ENCODE measurements at regions not wholly inside any gene's neighbourhood (a gene's known extent, or its start where the extent isn't known, plus 50 kb on each side); places are given as distances from the start of the nearest gene placed in this dataset.
A peak's percentile ranks its signal among the peaks of the same experiment; 100 is the strongest.

- H3K9me2 ChIP-seq (replicated peaks; ENCODE audit: insufficient read depth), result no peaks in the 10 kb centered on the region
- H4K20me1 ChIP-seq (ENCODE audit: insufficient read depth, poor library complexity, severe bottlenecking), result no peaks in the 10 kb centered on the region
- no peak overlapping the region for H3K4me2 ChIP-seq
- no peaks in the 10 kb centered on the region for H3K27me3 ChIP-seq
- H3K4me1 ChIP-seq (ENCODE audit: insufficient read depth), result peaks cover 18% of the 10 kb centered on the region
- peaks cover 8% of the 10 kb centered on the region for H3K9me3 ChIP-seq (ENCODE audit: low read depth)
- no peak overlapping the region for H3K4me3 ChIP-seq
- no peak overlapping the region for H3K27ac ChIP-seq
- no peak overlapping the region for H2AFZ ChIP-seq
- WGBS (ENCODE audit: low lambda C conversion rate, missing lambda C conversion rate), result 95% methylated on average over 4 of the region's 4 CpGs
- TF ChIP-seq CTCF (IDR thresholded peaks at IDR 0.05; ENCODE audit: poor library complexity) (no peak), EZH2 (IDR thresholded peaks at IDR 0.05; ENCODE audit: borderline replicate concordance) (no peak), EZH2phosphoT487 (IDR thresholded peaks at IDR 0.05; ENCODE audit: low read depth, severe bottlenecking, unreplicated experiment) (no peak)
- no peak for DNase-seq (ENCODE audit: low spot score)
- H3K79me2 ChIP-seq, result no peaks in the 10 kb centered on the region
- no peaks in the 10 kb centered on the region for H3K36me3 ChIP-seq (replicated peaks; ENCODE audit: insufficient read depth, low read depth)
These were observed 367.7 kb downstream of the KCNRG start for GRCh38 chr13:50382951-50383350.

GRCh38 chr13:50384724-50385123, 369.5 kb downstream of the KCNRG start:
- peaks cover 18% of the 10 kb centered on the region for H3K4me1 ChIP-seq (ENCODE audit: insufficient read depth)
- H3K4me3 ChIP-seq, result no peak overlapping the region
- H3K9me2 ChIP-seq (replicated peaks; ENCODE audit: insufficient read depth), result no peaks in the 10 kb centered on the region
- H3K4me2 ChIP-seq, result no peak overlapping the region
- H4K20me1 ChIP-seq (ENCODE audit: insufficient read depth, poor library complexity, severe bottlenecking), result no peaks in the 10 kb centered on the region
- H3K27ac ChIP-seq, result no peak overlapping the region
- H3K27me3 ChIP-seq, result no peaks in the 10 kb centered on the region
- DNase-seq (ENCODE audit: low spot score), result no peak
- no peaks in the 10 kb centered on the region for H3K36me3 ChIP-seq (replicated peaks; ENCODE audit: insufficient read depth, low read depth)
- peaks cover 8% of the 10 kb centered on the region for H3K9me3 ChIP-seq (ENCODE audit: low read depth)
- TF ChIP-seq CTCF (IDR thresholded peaks at IDR 0.05; ENCODE audit: poor library complexity), result no peak
- no peak for TF ChIP-seq EZH2phosphoT487 (IDR thresholded peaks at IDR 0.05; ENCODE audit: low read depth, severe bottlenecking, unreplicated experiment)
- TF ChIP-seq EZH2 (IDR thresholded peaks at IDR 0.05; ENCODE audit: borderline replicate concordance), result no peak
- H2AFZ ChIP-seq, result no peak overlapping the region
- WGBS (ENCODE audit: low lambda C conversion rate, missing lambda C conversion rate), result 100% methylated on average over 1 of the region's 1 CpG
- no peaks in the 10 kb centered on the region for H3K79me2 ChIP-seq

GRCh38 chr13:50386541-50387050, 371.4 kb downstream of the KCNRG start:
- H3K4me3 ChIP-seq, result no peak overlapping the region
- no peaks in the 10 kb centered on the region for H4K20me1 ChIP-seq (ENCODE audit: insufficient read depth, poor library complexity, severe bottlenecking)
- peak overlapping the region; percentile 38 for H2AFZ ChIP-seq
- no peaks in the 10 kb centered on the region for H3K9me3 ChIP-seq (ENCODE audit: low read depth)
- peaks cover 18% of the 10 kb centered on the region for H3K4me1 ChIP-seq (ENCODE audit: insufficient read depth)
- peak overlapping the region; percentile 87 for H3K27ac ChIP-seq
- TF ChIP-seq EZH2 (IDR thresholded peaks at IDR 0.05; ENCODE audit: borderline replicate concordance) (no peak), EZH2phosphoT487 (IDR thresholded peaks at IDR 0.05; ENCODE audit: low read depth, severe bottlenecking, unreplicated experiment) (no peak), CTCF (IDR thresholded peaks at IDR 0.05; ENCODE audit: poor library complexity) (no peak)
- H3K79me2 ChIP-seq, result no peaks in the 10 kb centered on the region
- peak; percentile 34 for DNase-seq (ENCODE audit: low spot score)
- H3K27me3 ChIP-seq, result no peaks in the 10 kb centered on the region
- H3K36me3 ChIP-seq (replicated peaks; ENCODE audit: insufficient read depth, low read depth), result no peaks in the 10 kb centered on the region
- 39% methylated on average over 10 of the region's 10 CpGs for WGBS (ENCODE audit: low lambda C conversion rate, missing lambda C conversion rate)
- H3K9me2 ChIP-seq (replicated peaks; ENCODE audit: insufficient read depth), result no peaks in the 10 kb centered on the region
- H3K4me2 ChIP-seq, result peak overlapping the region; percentile 65

Data from hepatocyte (in vitro differentiated cells).